GM13977 (cell line): ENCODE measurements at regions not wholly inside any gene's neighbourhood (a gene's known extent, or its start where the extent isn't known, plus 50 kb on each side); places are given as distances from the start of the nearest gene placed in this dataset.

Source experiments
- DNase-seq: peaks from one replicate; pipeline ENCODE4 v3.0.0; 2012; ENCODE audit warnings: low spot score
- CTCF ChIP-seq: IDR thresholded peaks from 2 replicates; pipeline ENCODE4 v1.5.1; 2012; ENCODE audit warnings: mild to moderate bottlenecking, control low read depth; ENCODE audit not compliant: insufficient read depth; ENCODE audit errors: extremely low read depth, missing control alignments
- in situ Hi-C: fragments of 300-500 bp; cut with MboI; formaldehyde crosslinking; loops from one replicate; pipeline ENCODE4 v1.12.0; 2022; ENCODE audit warnings: low sequenced_read_pairs, low pct_unique_long_range_greater_than_20kb, mixed read lengths, inconsistent platforms; ENCODE audit not compliant: unreplicated experiment

GRCh38 chr9:86756576-86757381, 190.5 kb downstream of the GAS1 start:
- DNase-seq = no peak
- no peak for TF ChIP-seq CTCF
- in situ Hi-C loops = no loop called here

DNA sequence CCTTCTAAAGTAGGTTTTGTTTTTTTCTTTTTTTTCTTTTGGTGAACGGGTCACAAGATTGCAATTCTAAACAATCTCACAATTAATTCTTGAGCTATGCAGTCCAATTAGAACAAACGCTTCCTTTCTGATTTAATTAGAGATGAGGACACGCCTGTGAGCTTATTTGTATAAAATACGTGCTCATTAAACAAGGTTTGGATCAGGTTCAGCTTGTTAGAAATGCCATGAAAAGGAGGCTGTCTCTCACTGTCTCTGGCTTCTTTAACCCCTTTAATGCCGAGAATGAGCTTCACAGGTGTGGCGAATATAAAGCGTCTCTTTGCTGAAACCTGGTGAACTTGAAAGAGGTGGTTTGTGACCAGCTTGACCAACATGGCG, 191.8 kb downstream of the GAS1 start:
- no peak for DNase-seq
- TF ChIP-seq CTCF = no peak
- in situ Hi-C loops = no loop called here

DNA sequence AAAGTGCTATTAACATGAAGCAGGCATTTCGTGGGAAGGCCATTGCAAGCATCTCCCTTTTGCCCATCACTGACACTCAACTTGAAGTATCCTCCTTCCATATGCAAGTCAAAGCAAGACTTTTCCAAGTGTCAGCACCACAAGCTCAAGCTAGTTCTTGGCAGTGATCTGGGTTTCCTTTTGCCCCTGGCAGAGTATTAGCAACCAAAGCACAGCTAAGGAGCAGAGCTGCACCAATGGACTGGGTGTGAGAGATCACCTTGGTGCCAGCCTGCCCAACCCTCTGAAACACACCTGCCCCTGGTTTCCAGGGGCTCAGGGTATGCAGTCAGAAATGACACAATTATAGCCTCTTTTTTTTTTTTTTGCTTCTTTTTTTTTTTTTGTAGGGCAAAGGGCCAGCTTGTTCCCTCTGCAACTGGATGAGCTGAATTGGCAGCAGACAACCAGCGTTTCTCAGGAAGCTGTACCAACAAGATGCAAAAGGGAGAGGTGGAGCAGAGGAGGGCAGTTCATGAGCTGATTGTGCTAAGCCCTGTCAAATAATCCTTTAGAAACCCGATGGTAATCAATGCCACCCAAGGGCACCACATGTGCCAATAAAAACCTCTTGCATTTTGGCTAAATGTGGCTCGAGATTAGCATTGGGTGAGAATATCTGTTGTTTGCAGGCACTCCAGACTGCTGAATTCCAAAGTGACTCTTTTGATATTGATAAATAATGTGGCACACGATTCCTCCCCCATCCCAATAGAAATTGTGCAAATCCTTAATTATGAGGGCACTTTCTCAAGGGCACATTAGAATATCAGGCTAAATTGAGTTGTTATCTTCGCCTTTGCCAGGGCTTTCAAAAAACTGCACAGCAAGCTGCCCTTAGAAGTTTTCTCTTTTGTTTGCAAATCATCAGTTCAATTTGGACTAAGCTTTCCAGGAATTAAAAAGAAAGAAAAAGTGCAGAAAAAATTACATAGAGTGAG, 192.4 kb downstream of the GAS1 start:
- in situ Hi-C loops = no loop called here
- no peak for TF ChIP-seq CTCF
- DNase-seq = no peak

GRCh38 chr9:86753836-86754235, 193.5 kb downstream of the GAS1 start:
- no peak for DNase-seq
- no peak for TF ChIP-seq CTCF
- in situ Hi-C loops = no loop called here

DNA sequence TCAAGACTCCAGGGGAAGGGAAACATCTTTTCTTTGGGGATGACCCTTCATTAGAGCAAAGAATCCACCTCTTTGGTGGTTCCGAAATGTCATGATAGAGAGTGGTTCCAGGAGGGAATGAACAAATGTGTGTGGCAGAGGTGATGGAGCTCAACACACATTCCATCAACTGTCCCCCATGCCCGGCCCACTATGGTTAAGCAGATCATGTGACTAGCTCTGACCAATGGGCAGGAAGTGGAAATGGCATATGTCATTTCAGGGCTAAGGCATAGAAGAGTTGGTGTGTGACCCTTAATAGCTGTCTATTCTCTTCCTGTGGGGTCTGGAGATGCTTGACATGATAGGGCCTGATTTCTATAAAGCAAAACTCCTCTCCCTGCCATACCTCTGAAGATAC, 194.6 kb downstream of the GAS1 start:
- in situ Hi-C loops = no loop called here
- no peak for TF ChIP-seq CTCF
- no peak for DNase-seq

- no peak for DNase-seq
- in situ Hi-C loops = no loop called here
- TF ChIP-seq CTCF = no peak
These were observed 195.3 kb downstream of the GAS1 start for GRCh38 chr9:86751956-86752355.
